HAP-1 (cell line): ENCODE measurements at regions not wholly inside any gene's neighbourhood (a gene's known extent, or its start where the extent isn't known, plus 50 kb on each side); places are given as distances from the start of the nearest gene placed in this dataset.

Experiments used
- DNase-seq, 2 experiments: peaks; one replicate each; pipeline ENCODE4 v3.0.0-alpha.2; 2016 to 2020; ENCODE audit warnings: low spot score in 2 of 2
- H3K27me3 ChIP-seq: fragments of 250-450 bp; sonication (Bioruptor Pico); 2 replicates; pipeline ENCODE4 v1.5.1; 2020; ENCODE audit warnings: low read depth, mild to moderate bottlenecking, moderate library complexity
- H3K36me3 ChIP-seq: fragments of 250-450 bp; sonication (Bioruptor Pico); replicated peaks from 2 replicates; pipeline ENCODE4 v1.5.1; 2020; ENCODE audit warnings: mild to moderate bottlenecking
- H3K4me1 ChIP-seq: fragments of 250-450 bp; sonication (Bioruptor Pico); 2 replicates; pipeline ENCODE4 v1.5.1; 2020; ENCODE audit warnings: mild to moderate bottlenecking
- H3K4me3 ChIP-seq: fragments of 250-450 bp; sonication (Bioruptor Pico); 2 replicates; pipeline ENCODE4 v1.5.1; 2020; ENCODE audit warnings: mild to moderate bottlenecking, moderate library complexity
- H3K9me3 ChIP-seq: fragments of 250-450 bp; sonication (Bioruptor Pico); 2 replicates; pipeline ENCODE4 v1.5.1; 2020; ENCODE audit warnings: mild to moderate bottlenecking, moderate library complexity
- in situ Hi-C: fragments of 300-500 bp; cut with MboI; formaldehyde crosslinking; loops from 3 replicates; pipeline ENCODE4 v1.14.3; 2020; ENCODE audit warnings: low sequenced_read_pairs, inconsistent platforms, mixed read lengths

DNA sequence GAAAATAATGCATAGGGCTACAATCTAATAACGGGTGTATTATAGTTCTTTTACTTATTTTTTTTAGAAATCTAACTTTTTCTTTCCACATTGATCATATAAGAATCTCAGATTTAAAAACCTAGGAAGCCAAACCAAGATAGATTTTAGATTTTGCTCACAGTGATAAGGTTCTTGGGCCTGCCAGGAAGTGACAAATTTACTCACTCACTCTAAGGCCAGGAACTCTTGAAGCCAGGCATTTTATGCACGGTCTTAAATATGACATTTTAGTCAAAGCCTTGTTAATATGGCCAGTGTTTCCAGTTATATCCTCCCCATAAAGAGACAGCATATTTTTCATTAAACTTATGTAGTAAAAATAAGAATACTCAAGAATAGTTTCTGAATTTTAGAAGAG, 271.4 kb downstream of the SQOR start:
- Histone ChIP-seq H3K4me1 (no peaks in the 10 kb centered on the region), H3K27me3 (no peaks in the 10 kb centered on the region)

DNA sequence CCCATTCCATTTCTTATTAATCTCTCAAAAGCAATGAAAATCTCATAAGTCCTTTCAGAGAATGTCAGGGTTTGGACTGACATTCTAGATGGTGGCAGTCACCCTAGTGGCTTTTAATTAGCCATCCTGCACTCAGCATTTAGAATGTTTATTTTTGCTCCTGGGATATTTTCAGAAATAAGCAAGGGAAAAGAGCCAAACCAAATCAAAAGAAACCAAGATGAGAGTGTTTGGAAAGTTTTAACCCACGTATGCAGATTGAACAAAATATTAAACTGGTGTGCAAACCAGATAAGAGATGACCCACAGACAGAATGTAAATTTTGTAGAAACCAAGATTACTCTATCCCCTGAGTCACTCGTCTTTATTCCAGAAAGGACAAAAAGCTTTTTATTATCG, 275.8 kb downstream of the SQOR start:
- no peak overlapping the region for H3K4me3 ChIP-seq
- H3K36me3 ChIP-seq, result no peaks in the 10 kb centered on the region
- in situ Hi-C loops, result no loop called here
- H3K9me3 ChIP-seq, result no peaks in the 10 kb centered on the region
- H3K27me3 ChIP-seq, result no peaks in the 10 kb centered on the region
- no peaks in the 10 kb centered on the region for H3K4me1 ChIP-seq
- no peak for DNase-seq

More for the DNA sequence above, 271.4 kb downstream of the SQOR start:
- no peak for DNase-seq
- no peak overlapping the region for H3K4me3 ChIP-seq
- in situ Hi-C loops, result no loop called here
- no peaks in the 10 kb centered on the region for H3K9me3 ChIP-seq
- no peaks in the 10 kb centered on the region for H3K36me3 ChIP-seq

DNA sequence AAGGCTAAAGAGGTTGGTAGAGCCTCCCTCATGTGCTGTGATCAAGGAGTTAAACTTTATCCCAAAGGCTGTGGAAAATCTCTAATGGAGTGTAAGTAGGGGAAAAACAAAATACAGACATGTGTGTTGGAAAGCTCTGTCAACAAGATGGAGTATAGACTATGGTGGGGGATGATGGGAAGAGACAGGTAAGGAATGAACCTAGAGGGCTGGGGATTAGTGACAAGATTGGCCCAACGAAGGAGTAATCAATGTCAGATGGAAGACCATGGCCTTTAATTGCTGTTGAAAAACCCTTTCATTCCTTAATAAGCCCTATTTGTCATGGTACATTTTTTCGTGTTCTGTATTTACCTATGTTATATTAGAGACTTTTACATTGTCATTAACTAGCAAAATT, 278.6 kb downstream of the SQOR start:
- in situ Hi-C loops, result no loop called here
- H3K27me3 ChIP-seq, result no peaks in the 10 kb centered on the region
- no peaks in the 10 kb centered on the region for H3K9me3 ChIP-seq
- no peaks in the 10 kb centered on the region for H3K4me1 ChIP-seq
- H3K4me3 ChIP-seq, result no peak overlapping the region
- no peak for DNase-seq
- no peaks in the 10 kb centered on the region for H3K36me3 ChIP-seq

DNA sequence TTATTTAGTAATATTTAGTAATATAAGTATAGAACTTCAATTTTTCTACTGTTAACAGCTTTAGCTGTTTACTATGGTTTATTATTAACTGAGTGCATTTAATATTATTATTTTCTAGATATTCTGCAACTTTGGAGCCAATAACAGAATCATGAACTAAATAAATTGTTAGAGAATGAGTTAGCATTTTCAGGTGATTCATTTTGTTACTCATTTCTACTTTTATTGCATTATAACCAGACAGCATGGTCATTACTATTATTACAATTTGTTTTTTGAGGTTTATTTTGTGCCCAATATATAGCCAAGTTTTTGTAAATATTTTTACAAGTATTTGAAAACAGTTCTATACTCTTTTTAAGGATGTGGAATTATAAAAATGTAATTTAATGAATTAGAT, 279.6 kb downstream of the SQOR start:
- no peak for DNase-seq
- Histone ChIP-seq H3K9me3 (no peaks in the 10 kb centered on the region), H3K4me1 (no peaks in the 10 kb centered on the region), H3K36me3 (no peaks in the 10 kb centered on the region), H3K4me3 (no peak overlapping the region), H3K27me3 (no peaks in the 10 kb centered on the region)
- in situ Hi-C loops, result no loop called here

DNA sequence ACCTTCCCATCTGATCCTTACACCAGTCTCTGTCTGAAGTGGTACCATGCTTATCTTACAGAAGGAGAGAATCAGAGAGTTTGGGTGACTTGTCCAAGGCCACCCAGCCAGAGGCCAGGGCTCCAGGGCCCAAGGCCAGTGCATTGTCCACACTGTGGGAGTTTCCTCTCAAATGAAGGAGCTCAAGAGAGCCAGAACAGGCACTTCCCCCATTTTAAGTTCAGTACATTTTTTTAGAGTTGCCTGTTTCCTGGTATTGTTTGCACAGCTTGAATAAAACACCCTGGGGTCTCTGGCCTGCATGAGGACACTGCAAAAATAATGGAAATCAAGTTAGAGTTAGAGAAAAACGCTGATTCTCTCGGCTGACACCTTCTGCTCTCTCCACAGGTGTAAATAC, 284.0 kb downstream of the SQOR start:
- Histone ChIP-seq H3K9me3 (no peaks in the 10 kb centered on the region), H3K4me3 (no peak overlapping the region), H3K36me3 (no peaks in the 10 kb centered on the region), H3K4me1 (no peaks in the 10 kb centered on the region), H3K27me3 (no peaks in the 10 kb centered on the region)
- no peak for DNase-seq
- in situ Hi-C loops, result no loop called here

DNA sequence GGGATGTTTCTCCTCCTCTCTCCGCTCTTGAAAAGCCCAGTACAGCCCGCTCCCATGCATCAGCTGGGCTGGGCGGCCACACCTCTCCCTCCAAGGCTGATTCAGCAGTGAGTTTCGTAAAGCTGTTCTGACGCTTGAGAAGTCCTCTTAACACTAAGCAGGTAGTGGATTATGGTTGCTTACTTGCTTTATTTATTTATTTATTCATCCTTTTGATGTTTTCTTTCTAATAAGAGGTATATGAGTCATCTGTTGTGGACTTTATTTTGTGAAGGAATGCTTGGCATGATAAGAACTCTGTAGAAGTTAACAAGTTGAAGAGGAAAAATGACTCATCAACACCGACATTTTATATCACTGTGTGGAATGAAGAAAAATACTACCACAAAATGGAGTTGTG, 285.0 kb downstream of the SQOR start:
- Histone ChIP-seq H3K36me3 (no peaks in the 10 kb centered on the region), H3K27me3 (no peaks in the 10 kb centered on the region), H3K9me3 (no peaks in the 10 kb centered on the region), H3K4me1 (no peaks in the 10 kb centered on the region), H3K4me3 (no peak overlapping the region)
- in situ Hi-C loops, result no loop called here
- DNase-seq, result no peak

DNA sequence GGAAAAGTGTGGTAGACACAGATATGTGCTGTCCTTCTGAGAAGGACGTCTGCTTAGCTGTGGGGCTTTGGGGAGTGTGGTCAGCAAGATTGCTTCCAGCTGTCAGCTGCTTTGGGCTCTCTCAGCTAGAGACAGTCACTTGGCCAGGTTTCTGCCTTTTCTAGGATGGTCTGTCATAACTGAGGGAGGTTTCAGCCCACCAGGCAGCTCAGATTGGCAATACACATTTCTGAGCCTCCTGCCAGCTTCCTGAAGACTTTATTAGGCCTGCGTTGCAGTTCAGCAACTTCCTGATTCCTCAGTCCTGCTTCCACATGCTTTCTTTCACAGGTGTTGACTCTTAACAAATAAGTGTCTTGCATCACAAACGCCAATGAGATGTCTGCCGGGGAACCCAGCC, 286.5 kb downstream of the SQOR start:
- Histone ChIP-seq H3K4me1 (no peaks in the 10 kb centered on the region), H3K36me3 (no peaks in the 10 kb centered on the region), H3K4me3 (no peak overlapping the region), H3K9me3 (no peaks in the 10 kb centered on the region), H3K27me3 (no peaks in the 10 kb centered on the region)
- in situ Hi-C loops, result no loop called here
- no peak for DNase-seq

DNA sequence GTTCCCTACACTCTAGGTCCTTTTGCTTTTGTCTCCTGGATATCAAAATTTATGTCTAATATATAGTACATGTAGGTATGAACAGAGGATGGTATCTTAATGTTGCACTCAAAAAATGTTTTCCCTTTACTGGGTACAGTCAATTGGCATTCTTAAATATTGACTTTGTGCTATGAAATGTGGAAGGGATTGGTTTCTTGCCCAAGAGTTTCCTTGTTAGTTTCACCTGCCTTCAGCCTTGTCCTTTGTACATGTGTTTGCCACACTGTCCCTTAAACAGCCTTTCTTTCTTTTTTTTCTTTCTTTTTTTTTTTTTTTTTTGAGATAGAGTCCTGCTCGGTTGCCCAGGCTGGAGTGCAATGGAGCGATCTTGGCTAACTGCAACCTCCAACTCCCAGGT, 287.1 kb downstream of the SQOR start:
- no peak for DNase-seq
- in situ Hi-C loops, result no loop called here
- Histone ChIP-seq H3K4me3 (no peak overlapping the region), H3K36me3 (no peaks in the 10 kb centered on the region), H3K9me3 (no peaks in the 10 kb centered on the region), H3K4me1 (no peaks in the 10 kb centered on the region), H3K27me3 (no peaks in the 10 kb centered on the region)

DNA sequence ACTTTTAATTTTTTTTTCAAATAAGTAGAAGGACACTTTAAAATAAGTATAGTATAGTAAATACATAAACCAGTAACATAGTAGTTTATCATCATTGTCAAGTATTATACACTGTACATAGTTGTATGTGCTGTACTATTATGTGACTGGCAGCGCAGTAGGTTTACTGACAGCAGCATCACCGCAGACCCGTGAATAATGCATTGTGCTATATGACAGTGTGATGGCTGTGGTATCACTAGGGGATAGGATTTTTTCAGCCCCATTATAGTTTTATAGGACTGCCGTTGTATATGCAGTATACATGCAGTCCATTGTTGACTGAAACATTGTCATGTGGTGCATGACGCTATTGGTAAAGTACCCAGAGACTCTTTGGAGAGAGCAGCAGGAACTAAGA, 306.5 kb downstream of the SQOR start:
- H3K4me3 ChIP-seq, result no peak overlapping the region
- in situ Hi-C loops, result no loop called here
- no peaks in the 10 kb centered on the region for H3K9me3 ChIP-seq
- H3K36me3 ChIP-seq, result no peaks in the 10 kb centered on the region
- no peak for DNase-seq
- H3K4me1 ChIP-seq, result no peaks in the 10 kb centered on the region
- H3K27me3 ChIP-seq, result no peaks in the 10 kb centered on the region

DNA sequence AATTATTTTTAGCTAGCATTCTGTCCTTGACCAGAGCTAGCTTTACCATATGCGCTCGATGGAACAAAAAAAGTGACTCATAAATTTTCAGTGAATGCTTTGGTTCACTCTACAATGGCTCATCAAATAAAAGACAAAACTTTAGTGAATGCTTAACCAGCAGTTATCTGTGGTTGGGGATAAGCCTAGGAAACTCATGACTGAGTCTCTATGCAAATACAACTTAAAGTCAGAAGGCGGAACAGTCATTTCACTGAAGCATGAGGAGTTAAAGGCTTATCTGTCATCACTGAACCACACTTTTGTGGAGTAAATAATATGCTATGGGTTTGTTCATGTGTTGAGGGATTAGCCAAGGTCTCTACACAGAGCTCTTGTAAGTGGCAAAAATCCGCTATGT, 308.4 kb downstream of the SQOR start:
- in situ Hi-C loops, result no loop called here
- no peak overlapping the region for H3K4me3 ChIP-seq
- no peaks in the 10 kb centered on the region for H3K36me3 ChIP-seq
- H3K27me3 ChIP-seq, result no peaks in the 10 kb centered on the region
- H3K4me1 ChIP-seq, result no peaks in the 10 kb centered on the region
- DNase-seq, result no peak
- no peaks in the 10 kb centered on the region for H3K9me3 ChIP-seq

DNA sequence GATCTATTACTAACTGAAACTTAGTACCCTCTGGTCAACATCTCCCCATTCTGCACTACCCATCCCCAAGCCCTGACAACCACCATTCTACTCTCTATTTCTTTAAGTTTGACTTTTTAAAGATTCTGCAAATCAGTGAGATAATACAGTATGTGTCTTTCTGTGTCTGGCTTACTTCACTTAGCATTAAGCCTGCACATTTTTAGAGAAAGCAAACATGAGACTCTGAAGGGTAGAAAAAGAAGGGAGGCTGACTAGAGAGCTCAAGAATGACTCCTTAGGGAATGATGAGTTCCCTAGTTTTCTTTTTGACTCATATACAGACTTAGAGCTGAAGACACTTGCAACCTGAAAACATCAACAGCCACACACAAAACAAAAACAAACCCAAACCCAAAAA, 311.3 kb downstream of the SQOR start:
- no peak for DNase-seq
- no peaks in the 10 kb centered on the region for H3K36me3 ChIP-seq
- in situ Hi-C loops, result no loop called here
- no peaks in the 10 kb centered on the region for H3K27me3 ChIP-seq
- H3K9me3 ChIP-seq, result no peaks in the 10 kb centered on the region
- no peaks in the 10 kb centered on the region for H3K4me1 ChIP-seq
- no peak overlapping the region for H3K4me3 ChIP-seq

DNA sequence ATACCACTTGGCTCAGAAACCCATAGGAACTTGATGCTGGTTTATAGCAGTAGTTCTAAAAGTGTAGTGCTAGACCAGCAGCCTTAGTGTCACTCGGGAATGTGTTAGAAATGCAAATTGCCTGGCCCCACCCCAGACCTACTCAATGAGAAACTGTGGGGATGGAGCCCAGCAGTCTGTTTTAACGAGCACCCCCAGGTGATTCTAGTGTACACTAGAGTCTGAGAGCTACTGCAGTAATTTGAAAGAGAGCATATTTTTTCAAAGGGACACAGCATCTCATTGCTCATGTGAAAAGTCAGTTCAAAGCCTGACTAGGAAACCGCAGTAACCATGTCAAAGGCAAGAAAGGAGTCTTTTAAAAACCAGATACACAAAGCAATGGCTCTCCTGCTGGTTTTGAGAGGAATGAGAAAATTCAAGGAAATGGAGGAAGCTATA, 313.4 kb downstream of the SQOR start:
- in situ Hi-C loops, result no loop called here
- Histone ChIP-seq H3K27me3 (no peaks in the 10 kb centered on the region), H3K4me1 (no peaks in the 10 kb centered on the region), H3K36me3 (no peaks in the 10 kb centered on the region), H3K4me3 (no peak overlapping the region), H3K9me3 (no peaks in the 10 kb centered on the region)
- DNase-seq, result no peak

DNA sequence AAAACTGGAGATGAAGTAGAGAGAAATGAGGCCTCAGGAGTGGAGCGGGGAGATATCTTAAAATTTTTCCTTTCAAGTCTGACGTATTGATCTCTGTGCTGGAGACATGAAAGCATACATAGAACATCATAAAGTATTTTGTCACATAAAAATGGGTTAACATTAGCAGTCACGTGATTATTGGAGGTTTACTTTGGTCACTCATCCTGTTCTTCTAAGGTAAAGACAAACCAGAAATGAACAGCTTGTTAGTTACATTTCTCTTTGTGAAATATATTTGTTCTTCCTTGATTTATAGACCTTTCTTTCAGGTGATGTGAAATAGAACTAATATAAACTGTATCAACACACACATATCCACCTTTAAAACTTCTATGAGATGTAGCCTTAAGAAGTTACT, 324.1 kb downstream of the SQOR start:
- DNase-seq, result no peak
- peaks cover 2% of the 10 kb centered on the region; the same call in 1 of the 2 replicates for H3K9me3 ChIP-seq
- in situ Hi-C loops, result no loop called here
- H3K4me1 ChIP-seq, result no peaks in the 10 kb centered on the region
- no peaks in the 10 kb centered on the region for H3K36me3 ChIP-seq
- no peak overlapping the region for H3K4me3 ChIP-seq
- H3K27me3 ChIP-seq, result no peaks in the 10 kb centered on the region

DNA sequence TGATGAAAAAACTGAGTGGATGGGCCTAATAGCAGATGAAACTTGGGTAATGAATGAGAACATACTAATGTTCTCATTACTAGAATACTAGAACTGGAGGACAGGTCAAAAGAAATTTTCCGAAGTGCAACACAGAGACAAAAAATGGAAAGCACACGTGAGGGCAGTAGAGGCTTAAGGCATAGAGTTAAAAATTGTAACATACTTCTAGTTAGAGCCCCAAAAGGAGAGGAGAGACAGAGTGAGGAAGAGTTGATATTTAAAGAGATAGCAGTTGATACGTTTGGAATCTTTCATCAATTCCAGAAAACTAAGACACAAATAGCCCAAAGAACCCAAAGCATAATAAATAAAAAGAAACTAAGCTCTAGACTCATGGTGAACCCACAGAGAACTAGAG, 327.9 kb downstream of the SQOR start:
- H3K36me3 ChIP-seq, result no peaks in the 10 kb centered on the region
- in situ Hi-C loops, result no loop called here
- no peak for DNase-seq
- H3K4me3 ChIP-seq, result no peak overlapping the region
- H3K27me3 ChIP-seq, result no peaks in the 10 kb centered on the region
- no peaks in the 10 kb centered on the region for H3K9me3 ChIP-seq
- no peaks in the 10 kb centered on the region for H3K4me1 ChIP-seq

DNA sequence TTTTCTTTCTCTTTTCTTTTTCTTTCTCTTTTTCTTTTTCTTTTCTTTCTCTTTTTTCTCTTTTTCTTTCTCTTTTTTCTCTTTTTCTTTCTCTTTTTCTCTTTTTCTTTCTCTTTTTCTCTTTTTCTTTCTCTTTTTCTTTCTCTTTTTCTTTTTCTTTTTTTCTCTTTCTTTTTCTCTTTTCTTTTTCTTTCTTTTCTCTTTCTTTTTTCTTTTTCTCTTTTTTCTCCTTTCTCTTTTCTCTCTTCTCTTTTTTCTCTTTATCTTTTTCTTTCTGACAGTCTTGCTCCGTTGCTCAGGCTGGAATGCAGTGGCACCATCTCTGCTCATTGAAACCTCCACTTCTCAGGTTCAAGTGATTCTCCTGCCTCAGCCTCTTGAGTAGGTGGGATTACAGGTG, 335.7 kb downstream of the SQOR start:
- H3K9me3 ChIP-seq, result no peaks in the 10 kb centered on the region
- H3K4me1 ChIP-seq, result no peaks in the 10 kb centered on the region
- no peaks in the 10 kb centered on the region for H3K36me3 ChIP-seq
- in situ Hi-C loops, result no loop called here
- no peak for DNase-seq
- no peaks in the 10 kb centered on the region for H3K27me3 ChIP-seq
- no peak overlapping the region for H3K4me3 ChIP-seq
